HEK293 (cell line): ENCODE measurements at regions not wholly inside any gene's neighbourhood (a gene's known extent, or its start where the extent isn't known, plus 50 kb on each side); places are given as distances from the start of the nearest gene placed in this dataset.

ENCODE experiments used
- CTCF ChIA-PET: fragments of 350-600 bp; formaldehyde crosslinking; extraction: SDS; loops from one replicate; lab custom pipeline; 2021; ENCODE audit warnings: antibody characterized with exemption; lab: Yijun Ruan, JAX
- POLR2A ChIA-PET: fragments of 300-600 bp; formaldehyde crosslinking; extraction: SDS; loops from one replicate; lab custom pipeline; 2020; ENCODE audit warnings: antibody characterized with exemption, inconsistent platforms; lab: Yijun Ruan, JAX
- H3K27ac ChIP-seq: fragments of 200-500 bp; sonication (Bioruptor generic); 2 replicates; pipeline ENCODE4 v1.5.1; 2014; ENCODE audit warnings: low read depth, low read length, control low read depth, inconsistent platforms; ENCODE audit errors: extremely low read depth
- H3K36me3 ChIP-seq, 2 experiments: fragments of 200-500 bp in 1 of 2; sonication (Bioruptor generic) in 1 of 2; 1 replicate in 1 of 2; 2 replicates in 1 of 2; pipeline ENCODE4 v1.5.1; 2014 to 2017; ENCODE audit warnings: inconsistent platforms in 2 of 2, low read length in 2 of 2; ENCODE audit not compliant: control insufficient read depth in 2 of 2, insufficient read depth in 1 of 2
- H3K4me1 ChIP-seq: fragments of 200-500 bp; sonication (Bioruptor generic); 2 replicates; pipeline ENCODE4 v1.5.1; 2014; ENCODE audit warnings: mild to moderate bottlenecking, low read length, inconsistent platforms; ENCODE audit not compliant: control insufficient read depth, insufficient read depth
- H3K4me3 ChIP-seq: 2 replicates; pipeline ENCODE4 v1.5.1; 2011; ENCODE audit warnings: low read depth, mild to moderate bottlenecking, control low read depth, low read length, moderate library complexity
- H3K9me3 ChIP-seq: fragments of 200-500 bp; sonication (Bioruptor generic); 2 replicates; pipeline ENCODE4 v1.5.1; 2014; ENCODE audit warnings: low read depth, low read length, inconsistent platforms; ENCODE audit not compliant: control insufficient read depth, insufficient read depth
- HIC1 ChIP-seq: fragments of 450-650 bp; formaldehyde crosslinking; IDR thresholded peaks from 2 replicates; pipeline ENCODE4 v1.5.1; 2016; ENCODE audit warnings: missing biosample characterization, missing genetic modification characterization
- INSM2 ChIP-seq: fragments of 450-650 bp; formaldehyde crosslinking; IDR thresholded peaks from 2 replicates; pipeline ENCODE4 v1.5.1; 2016; ENCODE audit warnings: missing biosample characterization, missing genetic modification characterization
- PRDM1 ChIP-seq: fragments of 450-650 bp; formaldehyde crosslinking; IDR thresholded peaks from 2 replicates; pipeline ENCODE4; 2016; ENCODE audit warnings: missing biosample characterization, missing genetic modification characterization
- REST ChIP-seq: fragments of 450-650 bp; formaldehyde crosslinking; IDR thresholded peaks from 2 replicates; pipeline ENCODE4 v1.5.1; 2016; ENCODE audit warnings: missing biosample characterization, missing genetic modification characterization
- SP2 ChIP-seq: fragments of 450-650 bp; formaldehyde crosslinking; IDR thresholded peaks from 2 replicates; pipeline ENCODE4 v1.5.1; 2016; ENCODE audit warnings: missing biosample characterization, missing genetic modification characterization
- TSHZ1 ChIP-seq: fragments of 450-650 bp; formaldehyde crosslinking; IDR thresholded peaks from 2 replicates; pipeline ENCODE4 v1.5.1; 2016; ENCODE audit warnings: missing biosample characterization, missing genetic modification characterization, borderline replicate concordance
- ZBTB17 ChIP-seq: fragments of 450-650 bp; formaldehyde crosslinking; IDR thresholded peaks from 2 replicates; pipeline ENCODE4 v1.5.1; 2016; ENCODE audit warnings: missing biosample characterization, missing genetic modification characterization
- ZEB2 ChIP-seq: fragments of 450-650 bp; formaldehyde crosslinking; IDR thresholded peaks from 2 replicates; pipeline ENCODE4 v1.5.1; 2016; ENCODE audit warnings: missing biosample characterization, missing genetic modification characterization
- ZNF248 ChIP-seq: fragments of 450-650 bp; formaldehyde crosslinking; IDR thresholded peaks from 2 replicates; pipeline ENCODE4 v1.5.1; 2017; ENCODE audit warnings: missing biosample characterization, missing genetic modification characterization
- ZNF302 ChIP-seq: fragments of 450-650 bp; formaldehyde crosslinking; IDR thresholded peaks from 2 replicates; pipeline ENCODE4 v1.5.1; 2016; ENCODE audit warnings: missing biosample characterization, missing genetic modification characterization, low read depth
- ZNF580 ChIP-seq: fragments of 450-650 bp; formaldehyde crosslinking; IDR thresholded peaks from 2 replicates; pipeline ENCODE4 v1.5.1; 2016; ENCODE audit warnings: missing biosample characterization, missing genetic modification characterization
- ZNF626 ChIP-seq: fragments of 450-650 bp; sonication (Bioruptor Pico); formaldehyde crosslinking; IDR thresholded peaks from 2 replicates; pipeline ENCODE4 v1.5.1; 2018; ENCODE audit warnings: missing biosample characterization, missing genetic modification characterization, inconsistent platforms
- ZNF830 ChIP-seq: fragments of 450-650 bp; IDR thresholded peaks from 2 replicates; pipeline ENCODE4 v1.5.0; 2018; ENCODE audit warnings: missing biosample characterization, missing genetic modification characterization, low read depth, mild to moderate bottlenecking, moderate library complexity
- ZSCAN23 ChIP-seq: fragments of 450-650 bp; formaldehyde crosslinking; IDR thresholded peaks from 2 replicates; pipeline ENCODE4 v1.5.1; 2016; ENCODE audit warnings: missing biosample characterization, missing genetic modification characterization

- no peaks in the 10 kb centered on the region for H3K4me1 ChIP-seq
- TF ChIP-seq REST (tag by site-specific recombination) (no peak), ZNF626 (tag by site-specific recombination) (no peak), INSM2 (tag by site-specific recombination) (no peak), SP2 (tag by site-specific recombination) (no peak), ZBTB17 (tag by site-specific recombination) (no peak), TSHZ1 (tag by site-specific recombination) (no peak), ZNF580 (no peak), HIC1 (tag by site-specific recombination) (no peak), ZSCAN23 (tag by site-specific recombination) (no peak), ZNF248 (tag by site-specific recombination) (no peak), PRDM1 (tag by site-specific recombination) (no peak), ZNF830 (tag by site-specific recombination) (no peak), ZNF302 (tag by site-specific recombination) (no peak), ZEB2 (tag by site-specific recombination) (no peak)
- no peaks in the 10 kb centered on the region for H3K9me3 ChIP-seq
- no peak overlapping the region for H3K4me3 ChIP-seq
- H3K36me3 ChIP-seq = no peaks in the 10 kb centered on the region
- ChIA-PET POLR2A (no interaction called here), CTCF (no interaction called here)
- H3K27ac ChIP-seq = no peak overlapping the region
Observed at GRCh38 chr4:8697826-8698225, 105.3 kb downstream of the CPZ start.
